OCI-LY1 (cell line): ENCODE measurements at regions not wholly inside any gene's neighbourhood (a gene's known extent, or its start where the extent isn't known, plus 50 kb on each side); places are given as distances from the start of the nearest gene placed in this dataset.

Experiments used
- H2AFZ ChIP-seq: fragments of 200-600 bp; sonication (generic), shearing (Covaris generic); 2 replicates; pipeline ENCODE4 v1.6.0; 2014; ENCODE audit warnings: antibody characterized with exemption, mild to moderate bottlenecking, low read length
- H3F3A ChIP-seq: fragments of 200-600 bp; sonication (generic), shearing (Covaris generic); 2 replicates; pipeline ENCODE4 v1.6.0; 2014; ENCODE audit warnings: mild to moderate bottlenecking, antibody characterized with exemption, low read length, moderate library complexity; ENCODE audit not compliant: insufficient read depth
- H3K27ac ChIP-seq: fragments of 200-600 bp; sonication (generic); 2 replicates; pipeline ENCODE4 v1.5.1; 2014; ENCODE audit warnings: low read length, mixed run types, mild to moderate bottlenecking, low read depth; ENCODE audit not compliant: poor library complexity, severe bottlenecking
- H3K27me3 ChIP-seq: fragments of 200-600 bp; sonication (generic); 2 replicates; pipeline ENCODE4 v1.6.0; 2014; ENCODE audit warnings: antibody characterized with exemption, mild to moderate bottlenecking, low read length, moderate library complexity; ENCODE audit not compliant: insufficient read depth
- H3K36me3 ChIP-seq: fragments of 200-600 bp; sonication (generic); 2 replicates; pipeline ENCODE4 v1.6.1; 2014; ENCODE audit warnings: mild to moderate bottlenecking, antibody characterized with exemption, low read length, moderate library complexity, mixed read lengths; ENCODE audit not compliant: insufficient read depth
- H3K4me1 ChIP-seq: fragments of 200-600 bp; sonication (generic); 2 replicates; pipeline ENCODE4 v1.5.1; 2014; ENCODE audit warnings: mild to moderate bottlenecking, low read length, moderate library complexity; ENCODE audit not compliant: insufficient read depth, severe bottlenecking
- H3K4me2 ChIP-seq: fragments of 200-600 bp; sonication (generic), shearing (Covaris generic); 2 replicates; pipeline ENCODE4 v1.6.1; 2014; ENCODE audit warnings: low read length
- H3K4me3 ChIP-seq: fragments of 200-600 bp; sonication (generic); 2 replicates; pipeline ENCODE4 v1.5.1; 2014; ENCODE audit warnings: low read length, low read depth, mild to moderate bottlenecking, mixed read lengths; ENCODE audit not compliant: poor library complexity, severe bottlenecking
- H3K79me2 ChIP-seq: fragments of 200-600 bp; shearing (Covaris generic); 2 replicates; pipeline ENCODE4 v1.6.1; 2016; ENCODE audit warnings: mixed run types, low read length, mixed read lengths; ENCODE audit not compliant: insufficient read depth
- H3K9ac ChIP-seq: fragments of 200-600 bp; sonication (generic), shearing (Covaris generic); 2 replicates; pipeline ENCODE4 v1.6.1; 2014; ENCODE audit warnings: mild to moderate bottlenecking, low read length, mixed read lengths
- H3K9me2 ChIP-seq: fragments of 200-600 bp; sonication (generic), shearing (Covaris generic); 2 replicates; pipeline ENCODE4 v1.6.1; 2014; ENCODE audit warnings: low read depth, mild to moderate bottlenecking, low read length, mixed read lengths
- H3K9me3 ChIP-seq: fragments of 200-600 bp; shearing (Covaris generic); 2 replicates; pipeline ENCODE4 v1.6.1; 2014; ENCODE audit warnings: low read length, mixed read lengths
- H4K20me1 ChIP-seq: fragments of 200-600 bp; sonication (generic), shearing (Covaris generic); 2 replicates; pipeline ENCODE4 v1.6.0; 2016; ENCODE audit warnings: mild to moderate bottlenecking, low read length; ENCODE audit not compliant: insufficient read depth
- CTCF ChIP-seq: fragments of 200-600 bp; sonication (generic), shearing (Covaris generic); IDR thresholded peaks from 2 replicates; pipeline ENCODE4 v1.5.1; 2017; ENCODE audit warnings: mild to moderate bottlenecking, antibody characterized with exemption, low read length, moderate library complexity, mixed read lengths
- EZH2 ChIP-seq: fragments of 200-600 bp; sonication (generic), shearing (Covaris generic); IDR thresholded peaks from 2 replicates; pipeline ENCODE4 v1.8.0; 2017; ENCODE audit warnings: borderline replicate concordance, mixed run types, mild to moderate bottlenecking, antibody characterized with exemption, low read length, moderate library complexity, mixed read lengths

GRCh38 chr22:34567367-34567766 is 498.6 kb upstream of the ISX start:
- TF ChIP-seq EZH2: no peak
- no peak for TF ChIP-seq CTCF
- Histone ChIP-seq H3K9me2 (no peaks in the 10 kb centered on the region), H2AFZ (no peak overlapping the region), H3K4me2 (no peak overlapping the region), H3K27me3 (no peaks in the 10 kb centered on the region), H3K79me2 (no peaks in the 10 kb centered on the region), H4K20me1 (no peaks in the 10 kb centered on the region), H3K9ac (no peak overlapping the region), H3F3A (no peaks in the 10 kb centered on the region), H3K4me3 (no peak overlapping the region), H3K27ac (no peak overlapping the region), H3K4me1 (no peaks in the 10 kb centered on the region), H3K9me3 (no peaks in the 10 kb centered on the region), H3K36me3 (no peaks in the 10 kb centered on the region)

- TF ChIP-seq EZH2 (no peak), CTCF (no peak)
- Histone ChIP-seq H3K36me3 (no peaks in the 10 kb centered on the region), H3K27ac (no peak overlapping the region), H3K9ac (no peak overlapping the region), H3K4me2 (no peak overlapping the region), H4K20me1 (no peaks in the 10 kb centered on the region), H3K9me3 (no peaks in the 10 kb centered on the region), H3K79me2 (no peaks in the 10 kb centered on the region), H3K9me2 (no peaks in the 10 kb centered on the region), H2AFZ (no peak overlapping the region), H3K4me3 (no peak overlapping the region), H3K4me1 (no peaks in the 10 kb centered on the region), H3F3A (no peaks in the 10 kb centered on the region), H3K27me3 (no peaks in the 10 kb centered on the region)
Measured at GRCh38 chr22:34570408-34570807, 495.6 kb upstream of the ISX start.

GRCh38 chr22:34579519-34579918 is 486.4 kb upstream of the ISX start:
- no peaks in the 10 kb centered on the region for H3K4me1 ChIP-seq
- no peaks in the 10 kb centered on the region for H3F3A ChIP-seq
- H3K9me3 ChIP-seq: no peaks in the 10 kb centered on the region
- no peaks in the 10 kb centered on the region for H3K9me2 ChIP-seq
- no peak for TF ChIP-seq EZH2
- TF ChIP-seq CTCF: no peak
- no peak overlapping the region for H3K4me3 ChIP-seq
- no peak overlapping the region for H3K27ac ChIP-seq
- no peak overlapping the region for H2AFZ ChIP-seq
- H3K79me2 ChIP-seq: no peaks in the 10 kb centered on the region
- H3K9ac ChIP-seq: no peak overlapping the region
- no peaks in the 10 kb centered on the region for H4K20me1 ChIP-seq
- no peak overlapping the region for H3K4me2 ChIP-seq
- no peaks in the 10 kb centered on the region for H3K27me3 ChIP-seq
- no peaks in the 10 kb centered on the region for H3K36me3 ChIP-seq
